ENCODE measurements at regions not wholly inside any gene's neighbourhood (a gene's known extent, or its start where the extent isn't known, plus 50 kb on each side); places are given as distances from the start of the nearest gene placed in this dataset.

DNA sequence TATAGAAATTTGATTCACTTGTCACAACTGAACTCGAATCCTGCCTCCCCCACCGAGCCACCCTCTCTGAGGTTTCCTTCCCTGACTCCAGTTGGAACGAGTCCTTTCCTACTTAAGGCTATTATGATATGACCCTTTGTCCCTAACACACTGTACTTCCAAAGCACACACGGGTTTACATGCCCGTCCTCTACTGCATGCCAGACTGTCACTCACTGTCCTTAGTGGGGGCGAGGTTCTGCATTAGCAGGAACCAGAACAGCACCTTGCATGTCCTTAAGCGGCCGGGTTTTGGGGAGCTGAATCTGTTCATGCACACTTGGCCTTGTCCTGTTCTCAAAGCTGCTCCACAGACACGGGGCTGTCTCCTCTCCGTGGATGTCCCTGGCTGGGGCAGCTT is 164.6 kb upstream of the KCNJ6 start:
- no peak for TF ChIP-seq GLI4 (tag by site-specific recombination; IDR thresholded peaks at IDR 0.05)
- TF ChIP-seq, protein P1, sequence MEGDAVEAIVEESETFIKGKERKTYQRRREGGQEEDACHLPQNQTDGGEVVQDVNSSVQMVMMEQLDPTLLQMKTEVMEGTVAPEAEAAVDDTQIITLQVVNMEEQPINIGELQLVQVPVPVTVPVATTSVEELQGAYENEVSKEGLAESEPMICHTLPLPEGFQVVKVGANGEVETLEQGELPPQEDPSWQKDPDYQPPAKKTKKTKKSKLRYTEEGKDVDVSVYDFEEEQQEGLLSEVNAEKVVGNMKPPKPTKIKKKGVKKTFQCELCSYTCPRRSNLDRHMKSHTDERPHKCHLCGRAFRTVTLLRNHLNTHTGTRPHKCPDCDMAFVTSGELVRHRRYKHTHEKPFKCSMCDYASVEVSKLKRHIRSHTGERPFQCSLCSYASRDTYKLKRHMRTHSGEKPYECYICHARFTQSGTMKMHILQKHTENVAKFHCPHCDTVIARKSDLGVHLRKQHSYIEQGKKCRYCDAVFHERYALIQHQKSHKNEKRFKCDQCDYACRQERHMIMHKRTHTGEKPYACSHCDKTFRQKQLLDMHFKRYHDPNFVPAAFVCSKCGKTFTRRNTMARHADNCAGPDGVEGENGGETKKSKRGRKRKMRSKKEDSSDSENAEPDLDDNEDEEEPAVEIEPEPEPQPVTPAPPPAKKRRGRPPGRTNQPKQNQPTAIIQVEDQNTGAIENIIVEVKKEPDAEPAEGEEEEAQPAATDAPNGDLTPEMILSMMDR (tag by site-specific recombination; IDR thresholded peaks at IDR 0.05): no peak
- no peak for TF ChIP-seq ZNF558 (tag by site-specific recombination; IDR thresholded peaks at IDR 0.05)
- no peak for TF ChIP-seq ZNF16 (tag by site-specific recombination; IDR thresholded peaks at IDR 0.05; ENCODE audit: low read depth)
- TF ChIP-seq ZNF626 (tag by site-specific recombination; IDR thresholded peaks at IDR 0.05): no peak
- TF ChIP-seq ZNF10 (tag by site-specific recombination; IDR thresholded peaks at IDR 0.05): no peak
- no peak for TF ChIP-seq ZNF274 (IDR thresholded peaks at IDR 0.05; ENCODE audit: low read length)
- TF ChIP-seq ZNF274 (tag by site-specific recombination; IDR thresholded peaks at IDR 0.05; ENCODE audit: borderline replicate concordance): no peak
- no peak for TF ChIP-seq ZBTB21 (tag by site-specific recombination; IDR thresholded peaks at IDR 0.05)
- TF ChIP-seq ZNF776 (tag by site-specific recombination; IDR thresholded peaks at IDR 0.05; ENCODE audit: borderline replicate concordance): no peak
